ENCODE measurements at regions not wholly inside any gene's neighbourhood (a gene's known extent, or its start where the extent isn't known, plus 50 kb on each side); places are given as distances from the start of the nearest gene placed in this dataset.

GRCh38 chr3:30078736-30079135 is 527.7 kb upstream of the TGFBR2 start:
- no peak overlapping the region for H3K4me3 ChIP-seq (ENCODE audit: low read depth, poor library complexity, severe bottlenecking)
- intact Hi-C loops (cut with DNase I; ENCODE audit: low total_unique reads): no loop called here
- TF ChIP-seq POLR2A (IDR thresholded peaks at IDR 0.05) (no peak), CTCF (IDR thresholded peaks at IDR 0.05) (no peak)
- no peak for DNase-seq (ENCODE audit: low spot score in 2 of 2)
- 61 to 67% methylated on average over 2 of the region's 2 CpGs for WGBS, 2 donors

DNA sequence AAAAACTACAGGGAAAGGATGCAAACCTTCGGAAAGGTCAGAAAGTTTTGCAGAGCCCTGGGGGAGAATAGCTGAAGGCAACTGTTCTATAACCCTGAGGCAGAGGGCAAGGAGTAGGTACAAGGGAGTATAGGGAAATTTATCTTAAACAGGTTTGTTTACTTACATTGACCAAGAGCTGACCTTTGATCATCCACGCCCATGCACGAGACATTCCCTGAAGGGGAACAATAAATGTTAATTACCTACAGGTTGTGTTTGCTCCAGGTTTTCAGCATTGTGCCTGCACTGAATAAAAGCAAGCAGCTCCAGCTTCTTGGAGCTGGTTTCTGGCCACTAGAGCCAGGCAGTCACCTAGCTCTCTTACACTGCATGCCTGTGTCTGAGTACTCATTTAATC is 524.5 kb upstream of the TGFBR2 start:
- DNase-seq (ENCODE audit: low spot score in 2 of 2): no peak
- intact Hi-C loops (cut with DNase I; ENCODE audit: low total_unique reads): no loop called here
- no peak overlapping the region for H3K4me3 ChIP-seq (ENCODE audit: low read depth, poor library complexity, severe bottlenecking)
- TF ChIP-seq POLR2A (IDR thresholded peaks at IDR 0.05) (no peak), CTCF (IDR thresholded peaks at IDR 0.05) (no peak)
- WGBS, 2 donors: 62 to 74% methylated on average over 3 of the region's 3 CpGs

DNA sequence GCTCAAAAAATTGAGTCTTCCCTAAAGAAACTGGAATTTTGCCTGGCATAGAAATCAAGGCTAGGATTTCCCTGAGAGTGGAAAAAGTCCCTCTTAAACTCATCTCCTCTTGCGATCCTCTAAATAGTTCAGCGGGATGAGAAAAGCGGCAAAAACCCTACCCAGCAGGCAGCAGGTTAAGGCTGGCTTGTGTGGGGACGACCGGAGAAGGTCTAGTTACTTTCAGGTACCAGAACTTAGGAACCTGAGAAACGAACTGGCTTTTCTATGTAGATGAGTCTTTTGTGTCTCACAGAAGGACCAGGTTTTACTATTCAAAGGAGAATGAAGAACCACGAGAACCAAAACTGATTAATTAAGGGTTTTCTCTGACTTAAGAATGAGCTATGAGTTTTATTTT is 523.7 kb upstream of the TGFBR2 start:
- DNase-seq (ENCODE audit: low spot score in 2 of 2): no peak
- H3K4me3 ChIP-seq (ENCODE audit: low read depth, poor library complexity, severe bottlenecking): no peak overlapping the region
- TF ChIP-seq POLR2A (IDR thresholded peaks at IDR 0.05): no peak
- TF ChIP-seq CTCF (IDR thresholded peaks at IDR 0.05): no peak
- 72 to 78% methylated on average over 7 of the region's 7 CpGs for WGBS, 2 donors
- intact Hi-C loops (cut with DNase I; ENCODE audit: low total_unique reads): no loop called here

GRCh38 chr3:30083315-30083714 is 523.1 kb upstream of the TGFBR2 start:
- TF ChIP-seq CTCF (IDR thresholded peaks at IDR 0.05) (no peak), POLR2A (IDR thresholded peaks at IDR 0.05) (no peak)
- intact Hi-C loops (cut with DNase I; ENCODE audit: low total_unique reads): no loop called here
- no peak for DNase-seq (ENCODE audit: low spot score in 2 of 2)
- 78 to 82% methylated on average over 4 of the region's 4 CpGs for WGBS, 2 donors
- H3K4me3 ChIP-seq (ENCODE audit: low read depth, poor library complexity, severe bottlenecking): no peak overlapping the region

DNA sequence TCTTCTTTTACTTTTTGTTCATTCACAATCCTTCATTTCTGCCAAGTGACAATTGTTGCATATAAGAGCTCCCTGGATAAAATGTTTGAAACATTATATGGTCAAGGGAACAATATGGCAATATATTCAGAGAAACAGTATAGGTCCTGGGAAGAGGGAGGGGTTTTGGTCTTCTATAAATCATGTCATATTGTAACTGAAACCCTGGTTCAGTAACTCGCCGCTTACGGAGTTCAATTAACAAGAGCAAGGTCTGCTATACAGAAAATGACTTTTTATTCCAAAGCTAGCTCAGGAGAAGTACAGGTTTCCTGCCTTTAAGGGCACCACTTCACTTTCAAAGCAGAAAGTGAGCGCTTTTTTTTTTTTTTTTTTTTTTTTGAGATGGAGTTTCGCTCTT is 522.1 kb upstream of the TGFBR2 start:
- 90 to 93% methylated on average over 5 of the region's 5 CpGs for WGBS, 2 donors
- no peak for TF ChIP-seq CTCF (IDR thresholded peaks at IDR 0.05)
- TF ChIP-seq POLR2A (IDR thresholded peaks at IDR 0.05): no peak
- intact Hi-C loops (cut with DNase I; ENCODE audit: low total_unique reads): no loop called here
- no peak for DNase-seq (ENCODE audit: low spot score in 2 of 2)
- H3K4me3 ChIP-seq (ENCODE audit: low read depth, poor library complexity, severe bottlenecking): no peak overlapping the region

DNA sequence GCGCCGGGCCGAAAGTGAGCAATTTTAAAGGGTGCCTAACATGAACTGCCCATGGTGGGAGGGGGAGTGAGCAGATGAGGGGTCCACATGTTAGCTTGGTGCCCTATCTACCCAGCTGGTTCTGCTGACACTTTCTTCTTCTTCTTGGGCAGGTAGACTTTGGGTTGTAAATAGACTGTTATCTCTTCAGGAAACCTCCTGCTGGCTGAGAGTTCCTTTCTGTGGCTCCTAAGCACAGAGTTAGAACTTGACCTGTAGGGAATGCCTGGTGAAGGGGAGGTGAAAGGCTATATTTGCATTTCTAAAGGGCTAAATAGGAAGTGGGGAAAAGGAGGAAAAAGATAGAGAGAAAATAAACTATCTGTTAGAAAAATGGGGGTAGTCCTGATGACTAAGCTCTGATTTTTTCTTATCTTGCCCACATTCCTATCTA is 521.4 kb upstream of the TGFBR2 start:
- TF ChIP-seq POLR2A (IDR thresholded peaks at IDR 0.05) (no peak), CTCF (IDR thresholded peaks at IDR 0.05) (no peak)
- intact Hi-C loops (cut with DNase I; ENCODE audit: low total_unique reads): no loop called here
- H3K4me3 ChIP-seq (ENCODE audit: low read depth, poor library complexity, severe bottlenecking): no peak overlapping the region
- WGBS, 2 donors: 92 to 95% methylated on average over 3 of the region's 3 CpGs
- no peak for DNase-seq (ENCODE audit: low spot score in 2 of 2)
